ENCODE measurements at regions not wholly inside any gene's neighbourhood (a gene's known extent, or its start where the extent isn't known, plus 50 kb on each side); places are given as distances from the start of the nearest gene placed in this dataset.
A peak's percentile ranks its signal among the peaks of the same experiment; 100 is the strongest.
"Not testable (repeated sequence)": the region's sequence is repeated elsewhere in the genome, so short reads cannot be mapped to it uniquely, and the experiment has no call there.

DNA sequence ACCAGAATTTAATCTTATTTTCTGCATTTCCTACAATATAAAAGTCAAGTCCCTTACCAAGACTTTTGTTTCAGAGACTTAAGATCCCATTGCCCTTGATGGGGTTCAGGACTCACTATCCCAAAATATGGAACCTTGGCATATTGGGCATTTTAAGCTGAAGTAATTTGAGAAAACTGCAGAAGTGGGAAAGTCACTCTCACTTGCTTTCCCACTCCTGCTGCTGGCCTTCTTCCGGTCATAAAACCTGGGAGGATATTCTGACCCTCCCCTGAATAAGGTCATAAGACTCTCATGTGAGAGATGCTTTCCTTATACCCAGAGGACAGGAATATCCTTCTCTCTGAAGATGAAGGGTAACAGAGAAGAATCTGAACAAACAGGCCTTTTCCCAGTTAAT is 92.8 kb upstream of the IFNGR1 start:
- no peak for DNase-seq (ENCODE audit: low read depth, low spot score)

DNA sequence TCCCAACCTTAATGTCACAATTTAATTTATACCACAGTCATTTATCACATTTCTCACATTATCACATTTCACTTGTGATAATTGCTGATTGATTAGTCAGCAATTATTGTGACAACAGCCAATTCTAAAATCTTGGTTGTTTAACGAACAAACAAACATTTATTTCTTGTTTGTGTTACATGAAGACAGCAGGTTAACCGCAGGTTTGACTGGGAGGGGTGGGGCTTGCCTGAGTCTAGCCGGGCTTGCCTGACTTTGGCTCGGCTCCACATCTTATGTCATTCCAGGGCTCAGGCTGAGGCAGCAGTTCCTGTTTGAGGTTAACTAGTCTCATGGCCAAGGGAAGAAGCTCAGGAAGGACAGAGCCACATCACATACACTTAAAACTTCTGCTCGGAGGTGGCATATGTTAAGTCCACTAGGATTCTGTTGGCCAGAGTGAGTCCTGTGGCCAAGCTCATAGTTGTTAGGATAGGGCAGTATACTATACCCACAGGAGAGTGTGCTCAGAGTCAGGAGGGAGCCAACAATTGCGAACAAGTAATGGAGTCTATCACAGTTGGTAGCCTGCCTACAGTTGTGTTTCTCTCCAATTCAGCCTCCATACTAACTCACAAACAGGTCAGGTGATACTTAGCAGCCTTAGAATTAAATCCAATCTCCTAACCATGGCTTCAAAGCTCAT is 90.0 kb upstream of the IFNGR1 start:
- peak; percentile 30 for DNase-seq (ENCODE audit: low read depth, low spot score)

DNA sequence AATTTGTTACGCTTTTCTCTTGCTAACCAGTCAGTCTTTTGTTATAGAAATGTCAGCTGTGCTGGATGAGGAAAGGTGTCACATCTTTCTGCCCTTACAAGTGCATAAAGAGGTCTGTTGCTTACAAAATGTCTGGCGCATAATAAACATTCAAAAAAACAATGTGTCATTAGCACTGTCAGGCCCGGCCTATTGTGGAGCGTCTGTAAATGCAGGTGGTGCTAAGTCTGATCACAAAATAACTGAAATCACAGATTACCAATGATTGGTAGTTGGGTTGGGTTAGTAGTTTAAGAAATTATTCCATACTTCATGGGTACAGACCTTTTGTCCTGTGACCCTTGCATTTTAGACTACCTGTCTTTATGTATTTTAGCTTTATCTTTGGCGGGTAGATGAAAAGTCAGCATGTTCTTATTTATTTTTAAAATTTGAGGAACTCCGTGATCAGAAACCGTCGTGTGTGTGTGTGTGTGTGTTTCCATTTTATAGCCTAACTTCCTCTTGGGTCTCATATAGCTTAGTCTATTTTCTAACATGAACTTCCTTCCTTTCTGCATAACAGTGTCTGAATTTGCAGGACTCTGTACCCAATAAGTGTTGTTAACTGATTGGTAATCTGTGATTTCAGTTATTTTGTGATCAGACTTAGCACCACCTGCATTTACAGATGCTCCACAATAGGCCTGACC is 88.1 kb upstream of the IFNGR1 start:
- DNase-seq (ENCODE audit: low read depth, low spot score), result no peak

DNA sequence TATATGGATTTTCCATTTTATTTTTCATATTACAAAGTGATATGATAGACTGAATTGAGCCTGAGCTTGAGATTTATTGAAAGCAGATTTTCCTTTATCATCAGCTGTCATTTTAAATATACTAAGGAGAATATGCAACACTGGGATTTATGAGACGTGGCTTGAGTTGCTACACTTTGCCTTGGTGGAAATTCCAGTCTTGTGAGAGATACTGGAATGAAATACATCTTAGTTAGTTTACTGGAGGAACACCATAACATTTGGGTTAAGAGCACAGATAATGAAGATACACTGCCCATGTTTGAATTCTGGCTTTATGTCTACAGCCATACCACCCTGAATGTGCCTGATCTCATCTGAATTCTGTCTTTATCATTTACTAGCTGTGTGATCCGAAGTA is 86.5 kb upstream of the IFNGR1 start:
- DNase-seq (ENCODE audit: low read depth, low spot score), result no peak

DNA sequence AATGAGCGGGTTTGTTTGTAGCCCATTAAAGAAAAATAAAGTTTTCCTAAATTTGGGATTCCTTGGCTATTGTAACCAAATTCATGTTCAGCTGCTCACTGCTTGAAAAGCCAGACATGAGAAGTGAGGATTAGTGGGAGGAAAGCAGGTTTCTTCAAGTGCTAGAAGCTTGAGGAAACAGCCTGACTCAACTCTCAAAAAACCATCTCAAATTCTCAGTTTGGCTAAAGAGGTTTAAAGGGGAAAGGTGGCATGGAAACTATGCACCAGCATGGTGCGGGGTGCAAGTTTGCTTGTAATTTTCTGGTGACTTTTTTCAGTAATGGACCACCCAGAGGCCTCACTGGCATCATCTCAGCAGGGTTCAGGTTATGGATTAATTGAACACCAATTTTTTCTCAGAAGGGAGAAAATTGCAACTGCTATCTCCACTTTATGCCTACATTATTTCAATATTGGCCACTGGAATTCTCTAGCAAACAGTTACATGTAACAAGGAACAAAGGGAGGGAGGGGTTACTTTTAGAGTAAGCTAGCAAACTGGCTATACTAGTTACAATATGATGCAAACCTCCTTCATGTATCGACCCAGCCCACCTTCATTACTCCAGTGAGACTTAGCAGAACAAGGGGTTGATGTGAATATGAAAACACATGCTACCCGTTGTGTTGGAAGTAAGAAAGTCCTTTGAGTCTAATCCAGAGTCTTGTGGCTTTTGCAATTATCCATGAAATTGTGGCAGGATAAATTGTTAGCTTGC is 85.0 kb upstream of the IFNGR1 start:
- DNase-seq (ENCODE audit: low read depth, low spot score), result no peak

DNA sequence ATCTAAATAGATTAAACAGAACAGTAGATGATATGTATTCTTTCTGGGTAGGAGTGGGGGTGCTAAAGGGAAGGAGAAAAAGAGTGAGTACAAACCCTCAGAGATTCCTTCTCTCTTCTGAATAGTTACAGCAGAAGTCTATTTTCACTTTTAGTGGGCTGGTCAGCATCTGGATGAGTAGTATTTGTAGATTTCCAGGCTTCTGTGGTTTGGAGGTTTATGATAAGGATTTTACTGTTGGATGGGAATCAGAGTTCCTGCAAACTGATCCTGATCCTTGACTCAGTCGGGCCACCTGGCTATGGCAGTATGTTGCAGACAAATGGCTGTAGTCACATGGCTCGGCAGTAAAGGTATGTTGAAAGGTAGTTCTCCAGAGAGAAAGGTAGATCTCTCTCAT is 84.3 kb upstream of the IFNGR1 start:
- DNase-seq (ENCODE audit: low read depth, low spot score), result no peak

DNA sequence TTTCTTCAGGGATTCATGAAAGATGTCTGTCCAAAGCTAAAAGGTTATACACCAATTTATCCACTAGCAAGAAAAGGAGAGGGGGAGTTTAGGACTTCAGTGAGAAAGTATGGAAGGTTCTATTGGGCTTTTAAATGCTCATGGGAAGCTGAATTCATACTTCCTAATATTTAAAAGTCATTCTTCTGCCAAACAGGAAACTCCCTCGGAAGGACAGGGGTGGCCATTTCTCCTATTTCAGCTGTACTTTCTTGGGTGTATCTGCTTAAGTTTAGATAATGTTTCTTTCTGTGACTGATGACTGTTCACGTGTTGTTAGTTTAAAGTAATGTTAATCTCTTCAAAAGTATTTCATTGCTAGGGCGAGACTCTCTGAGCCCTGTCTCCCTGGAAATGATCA is 80.5 kb upstream of the IFNGR1 start:
- DNase-seq (ENCODE audit: low read depth, low spot score), result no peak

DNA sequence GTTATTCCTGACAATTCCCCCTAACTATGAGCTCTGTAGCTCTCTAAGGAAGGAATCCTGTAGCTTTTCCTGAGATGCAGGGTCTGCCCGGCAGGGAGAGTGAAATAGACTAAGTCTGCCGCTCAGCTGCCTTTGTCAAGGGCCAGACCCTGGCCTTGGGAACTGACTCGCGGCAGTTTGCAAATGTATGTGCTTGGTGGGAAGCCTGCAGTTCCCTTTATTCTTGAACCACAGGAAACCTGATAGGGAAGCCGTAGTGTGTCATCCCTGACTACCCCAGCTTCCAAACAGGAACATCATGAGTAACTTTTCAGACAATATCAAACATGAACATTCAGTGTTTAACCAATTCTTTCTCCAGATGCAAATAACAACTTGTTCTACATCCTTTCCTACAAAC is 78.7 kb upstream of the IFNGR1 start:
- DNase-seq (ENCODE audit: low read depth, low spot score), result peak; percentile 80

DNA sequence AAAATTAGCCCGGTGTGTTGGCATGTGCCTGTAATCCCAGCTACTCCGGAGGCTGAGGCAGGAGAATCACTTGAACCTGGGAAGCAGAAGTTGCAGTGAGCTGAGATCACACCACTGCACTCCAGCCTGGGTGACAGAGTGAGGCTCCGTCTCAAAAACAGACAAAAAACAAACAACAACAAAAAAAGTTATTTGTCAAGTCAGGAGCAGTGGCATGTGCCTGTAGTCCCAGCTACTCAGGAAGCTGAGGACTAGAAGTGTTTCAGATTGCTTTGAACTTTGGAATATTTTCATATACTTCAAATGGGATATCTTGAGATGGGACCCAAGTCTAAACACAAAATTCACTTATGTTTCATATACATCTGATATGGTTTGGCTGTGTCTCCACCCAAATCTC is 73.1 kb upstream of the IFNGR1 start:
- not testable (repeated sequence) for DNase-seq (ENCODE audit: low read depth, low spot score)

DNA sequence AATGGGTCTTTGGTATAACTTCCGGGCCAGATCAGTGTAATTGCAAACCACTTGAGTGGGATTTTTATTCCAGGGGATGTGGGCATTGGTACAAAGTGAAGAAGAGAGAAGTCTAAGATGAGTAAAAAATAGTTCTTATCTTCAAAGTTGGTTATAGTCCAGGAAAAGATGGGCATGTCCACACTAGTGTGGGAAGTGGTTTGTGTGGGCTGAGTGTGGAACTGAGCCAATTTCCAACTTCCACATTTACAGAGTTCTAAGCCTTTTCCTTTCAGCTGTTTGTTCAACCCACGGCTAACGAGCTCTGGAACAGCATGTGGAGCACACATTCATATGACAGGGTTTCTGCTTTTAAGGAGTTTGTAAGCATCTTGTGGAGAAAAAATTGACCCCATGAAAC is 72.3 kb upstream of the IFNGR1 start:
- DNase-seq (ENCODE audit: low read depth, low spot score), result no peak

DNA sequence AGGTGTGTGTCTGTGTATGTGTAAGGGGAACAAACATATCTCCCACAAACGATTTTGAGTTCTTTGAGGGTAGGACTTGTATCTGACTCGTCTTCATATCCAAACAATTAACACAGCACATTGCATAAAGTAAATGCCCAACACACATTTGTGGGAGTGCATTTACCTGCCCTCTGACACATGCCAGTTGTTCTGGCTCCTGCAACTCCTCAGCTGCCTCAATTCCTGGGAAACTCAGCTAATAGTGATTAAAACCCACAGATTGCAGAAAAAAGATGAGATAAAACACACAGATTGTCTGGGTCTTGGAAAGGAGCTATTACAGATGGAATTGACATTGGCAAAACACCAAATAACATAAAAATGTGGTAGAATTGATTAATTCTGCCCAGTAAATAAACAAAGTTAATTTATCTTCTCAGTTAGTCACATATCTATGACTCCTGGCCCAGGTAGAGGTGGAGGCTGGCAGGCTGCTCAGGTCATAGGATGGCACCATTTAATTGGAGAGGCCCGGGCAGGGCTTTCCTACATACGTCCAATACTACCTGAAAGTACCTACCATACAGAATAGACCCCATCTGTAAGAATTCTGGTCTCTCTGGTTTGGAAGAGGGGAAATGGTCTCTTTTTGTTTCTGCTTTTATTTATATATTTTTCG is 71.5 kb upstream of the IFNGR1 start:
- no peak for DNase-seq (ENCODE audit: low read depth, low spot score)

DNA sequence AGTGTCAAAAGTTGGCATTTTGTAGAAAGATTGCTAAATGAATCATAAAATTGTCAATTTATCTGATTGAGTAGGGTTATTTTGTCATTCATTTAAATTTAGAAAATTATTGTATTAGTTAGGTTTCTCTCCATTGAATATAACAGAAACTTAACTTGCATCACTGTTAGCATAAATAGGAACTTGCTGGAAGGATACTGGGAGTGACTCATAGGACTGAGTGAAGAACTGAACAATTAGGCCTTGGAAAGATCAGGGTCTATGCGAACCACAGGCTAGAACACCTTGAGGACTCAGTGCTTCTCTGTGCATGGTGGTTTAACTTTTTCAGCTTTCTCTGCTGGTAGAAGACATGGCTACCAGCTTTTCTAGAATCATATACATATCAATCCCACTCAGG is 67.7 kb upstream of the IFNGR1 start:
- DNase-seq (ENCODE audit: low read depth, low spot score), result no peak

DNA sequence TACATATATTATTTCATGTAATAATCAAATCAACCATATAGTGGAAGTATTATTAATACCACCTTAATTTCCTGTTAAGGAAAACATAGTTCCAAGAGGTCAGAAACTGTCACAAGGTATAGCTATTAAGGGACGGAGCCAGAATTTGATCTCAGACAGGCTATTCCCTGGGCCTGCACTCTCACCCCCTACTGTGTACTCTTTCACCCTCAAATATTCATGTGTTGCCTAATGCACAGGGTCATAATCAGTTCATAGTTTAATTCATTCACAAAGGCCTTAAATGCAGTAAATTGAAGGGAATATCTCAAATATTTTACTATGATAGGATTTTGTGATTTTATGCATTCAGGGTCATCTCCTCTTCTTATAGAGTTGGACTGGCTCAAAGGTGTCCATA is 67.2 kb upstream of the IFNGR1 start:
- DNase-seq (ENCODE audit: low read depth, low spot score), result no peak

DNA sequence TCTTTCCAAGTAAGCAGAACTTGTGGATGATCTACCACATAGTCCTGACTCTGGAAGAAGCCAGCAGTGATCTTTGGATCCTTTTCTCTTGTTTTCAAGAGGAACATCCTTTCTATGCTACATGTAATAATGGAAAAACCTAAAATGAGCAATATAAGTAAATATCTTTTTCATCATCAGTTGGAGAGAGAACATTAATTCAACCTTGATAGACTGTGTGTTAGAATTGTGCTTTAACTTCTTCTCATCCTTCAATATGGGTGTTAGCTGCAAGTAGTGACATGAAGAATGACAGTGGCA is 65.6 kb upstream of the IFNGR1 start:
- DNase-seq (ENCODE audit: low read depth, low spot score), result no peak

DNA sequence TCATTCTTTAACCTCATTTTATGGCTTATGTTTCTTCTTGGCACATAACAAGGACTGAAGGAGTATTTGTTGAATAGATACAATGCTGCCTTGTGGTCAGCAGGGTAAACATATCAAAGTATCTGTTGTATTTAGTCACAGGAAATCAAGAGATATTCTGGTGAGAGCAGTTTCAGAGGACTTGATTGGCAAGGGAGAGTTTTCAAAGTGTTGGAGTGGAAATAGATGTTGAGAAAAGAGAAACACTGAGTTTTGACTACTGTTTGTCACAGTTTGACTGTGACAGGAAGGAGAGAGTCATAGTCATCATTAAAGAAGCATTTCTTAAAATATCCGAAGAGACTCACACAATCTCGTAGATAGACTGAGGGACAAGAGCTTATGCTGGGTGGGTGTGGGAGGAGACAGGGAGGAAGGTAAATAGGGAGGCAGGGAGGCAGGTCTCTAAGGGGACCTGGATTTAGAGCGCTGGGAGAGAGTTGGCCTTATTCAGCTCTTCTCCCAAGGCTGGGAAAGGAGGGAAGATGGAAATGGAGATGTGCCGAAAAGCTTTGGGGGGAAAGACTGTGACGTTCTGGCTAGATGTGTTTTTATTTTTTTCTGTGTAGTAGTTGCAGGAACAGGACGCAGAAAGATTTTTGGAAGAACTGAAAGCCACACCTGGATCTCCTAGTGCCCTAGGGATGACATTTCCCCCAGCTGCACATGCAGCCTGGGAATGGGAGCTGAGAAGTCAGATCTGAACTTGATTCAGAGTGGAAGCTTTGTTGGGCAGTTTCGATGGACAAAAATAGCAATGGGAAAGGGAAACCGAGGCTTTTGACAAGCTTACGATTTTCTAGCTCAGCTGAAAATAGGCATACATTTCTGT is 65.0 kb upstream of the IFNGR1 start:
- DNase-seq (ENCODE audit: low read depth, low spot score), result no peak

DNA sequence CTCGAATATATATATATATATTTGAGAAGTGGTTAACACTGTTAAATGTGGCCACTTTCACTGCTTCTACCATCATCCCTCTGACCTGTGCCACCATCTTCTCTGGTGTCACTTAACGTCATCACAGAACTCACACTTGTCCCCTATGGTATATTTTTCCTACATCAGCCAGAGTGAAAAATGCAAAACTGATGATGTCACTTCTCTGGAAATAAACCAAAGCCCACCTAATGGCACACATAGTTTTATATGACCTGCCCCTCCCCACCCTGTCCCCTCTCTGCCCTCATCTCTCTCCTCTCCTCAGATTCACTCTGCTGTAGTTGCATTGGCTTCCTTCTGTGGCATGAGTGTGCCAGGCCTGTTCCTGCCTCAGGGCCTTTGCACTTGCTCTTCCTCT is 63.9 kb upstream of the IFNGR1 start:
- no peak for DNase-seq (ENCODE audit: low read depth, low spot score)

DNA sequence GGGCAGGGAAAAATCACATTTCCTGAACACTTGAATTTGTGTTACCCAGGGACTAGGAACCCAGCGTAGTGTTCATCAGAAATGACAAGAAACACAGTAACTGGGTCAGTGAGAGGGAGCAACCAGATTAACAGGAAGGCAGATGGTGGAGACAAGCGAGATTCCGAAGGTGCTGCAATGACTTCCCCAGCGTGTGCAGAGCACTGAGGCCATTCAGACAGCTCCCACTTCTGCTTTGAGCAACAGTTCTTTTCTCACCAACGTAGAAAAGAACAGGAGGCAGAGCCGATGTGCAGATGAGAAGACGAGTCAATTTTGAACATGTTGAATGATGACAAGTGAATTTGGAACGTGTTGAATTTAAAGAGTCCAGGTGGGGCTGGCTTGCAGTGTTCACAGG is 63.1 kb upstream of the IFNGR1 start:
- DNase-seq (ENCODE audit: low read depth, low spot score), result no peak

DNA sequence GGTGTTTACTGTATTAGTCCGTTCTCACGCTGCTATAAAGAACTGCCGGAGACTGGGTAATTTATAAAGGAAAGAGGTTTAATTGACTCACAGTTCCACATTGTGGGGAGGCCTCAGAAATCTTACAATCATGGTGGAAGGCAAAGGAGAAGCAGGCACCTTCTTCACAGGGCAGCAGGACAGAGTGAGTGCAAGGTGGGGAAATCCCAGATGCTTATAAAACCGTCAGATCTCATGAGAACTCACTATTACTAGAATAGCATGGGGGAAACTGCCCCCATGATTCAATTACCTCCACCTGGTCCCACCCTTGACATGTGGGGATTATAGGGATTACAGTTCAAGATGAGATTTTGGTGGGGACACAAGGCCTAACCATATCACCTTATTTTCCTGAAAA is 60.1 kb upstream of the IFNGR1 start:
- not testable (repeated sequence) for DNase-seq (ENCODE audit: low read depth, low spot score)

DNA sequence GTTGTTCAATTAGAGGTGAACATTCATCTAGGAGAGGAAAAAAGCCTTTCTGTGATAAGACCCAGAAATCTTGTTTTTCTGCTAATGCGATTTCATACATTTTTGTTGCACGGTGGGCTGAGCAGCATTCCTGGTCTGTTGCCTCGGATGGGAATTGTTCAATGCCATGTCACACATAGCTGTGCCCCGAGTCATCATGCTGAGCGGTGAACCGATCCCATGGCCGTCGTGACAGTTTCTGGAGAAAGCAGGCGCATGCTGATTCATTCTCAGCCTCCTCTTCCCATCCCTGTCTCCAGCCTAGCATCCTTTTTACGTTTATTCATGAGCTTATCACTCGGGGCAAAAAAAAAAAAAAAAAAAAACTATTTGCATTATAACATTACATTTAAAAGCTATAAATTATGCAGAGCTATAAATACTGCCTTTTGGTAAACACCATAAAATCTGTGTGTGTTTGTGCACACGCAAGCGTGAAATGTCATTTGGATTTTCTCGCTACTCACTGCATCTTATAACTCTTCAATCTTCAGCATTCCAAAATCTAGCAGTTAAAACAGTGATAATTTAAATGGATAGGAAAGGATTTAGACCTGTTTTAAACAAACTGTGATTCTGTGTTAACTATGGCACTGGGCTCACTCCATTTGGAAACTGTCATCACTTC is 58.9 kb upstream of the IFNGR1 start:
- DNase-seq (ENCODE audit: low read depth, low spot score), result peak; percentile 65

DNA sequence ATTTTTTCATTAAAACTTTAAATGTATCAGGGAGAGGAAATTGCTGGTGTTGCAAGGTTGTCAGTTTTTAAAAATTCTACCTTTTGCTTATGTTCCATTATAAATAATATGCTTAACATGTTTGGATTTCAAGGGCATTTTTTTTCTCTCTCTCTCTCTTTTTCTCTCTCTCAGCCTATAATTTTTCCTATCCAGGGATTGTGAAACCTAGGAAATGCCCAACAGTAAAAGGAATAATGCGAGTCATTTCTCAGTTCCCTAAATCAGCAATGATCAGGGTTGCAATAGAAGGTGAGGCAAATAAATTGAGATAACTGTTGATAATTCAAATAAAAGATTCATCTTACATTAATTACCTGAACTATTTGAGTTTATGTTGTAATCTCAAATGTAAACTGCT is 53.2 kb upstream of the IFNGR1 start:
- DNase-seq (ENCODE audit: low read depth, low spot score), result no peak
